Stimulated activated CD8-positive, alpha-beta memory T cell treated with anti-CD3 and anti-CD28 coated beads, Interleukin-12 subunit alpha, Interleukin-12 subunit beta, amount 100 ng/mL, for 1 hour (primary cell): ENCODE measurements at regions not wholly inside any gene's neighbourhood (a gene's known extent, or its start where the extent isn't known, plus 50 kb on each side); places are given as distances from the start of the nearest gene placed in this dataset.
"Not testable (repeated sequence)": the region's sequence is repeated elsewhere in the genome, so short reads cannot be mapped to it uniquely, and the experiment has no call there.

Source experiments
- DNase-seq: peaks from one replicate; pipeline ENCODE4 v3.0.0-alpha.2; 2020; ENCODE audit warnings: low read depth

DNA sequence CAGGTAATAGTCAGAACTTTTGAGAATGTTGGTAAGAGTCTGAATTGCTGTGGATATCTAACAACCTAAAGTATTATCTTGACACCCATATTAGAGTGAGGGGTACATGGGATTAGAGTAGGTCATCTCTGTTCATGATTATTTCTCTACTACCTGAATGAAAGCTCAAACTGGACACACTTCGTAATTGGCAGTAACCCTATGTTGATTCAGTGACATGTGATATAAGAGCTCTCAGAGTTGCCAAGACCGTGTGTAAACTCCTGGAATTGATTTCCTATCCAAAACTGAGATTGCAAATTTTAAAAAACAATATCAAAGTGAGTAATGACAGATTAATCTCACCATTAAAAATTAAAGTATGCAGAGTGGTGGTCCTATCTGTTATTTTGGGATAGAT, 214.8 kb upstream of the ARHGEF26 start:
- no peak for DNase-seq

DNA sequence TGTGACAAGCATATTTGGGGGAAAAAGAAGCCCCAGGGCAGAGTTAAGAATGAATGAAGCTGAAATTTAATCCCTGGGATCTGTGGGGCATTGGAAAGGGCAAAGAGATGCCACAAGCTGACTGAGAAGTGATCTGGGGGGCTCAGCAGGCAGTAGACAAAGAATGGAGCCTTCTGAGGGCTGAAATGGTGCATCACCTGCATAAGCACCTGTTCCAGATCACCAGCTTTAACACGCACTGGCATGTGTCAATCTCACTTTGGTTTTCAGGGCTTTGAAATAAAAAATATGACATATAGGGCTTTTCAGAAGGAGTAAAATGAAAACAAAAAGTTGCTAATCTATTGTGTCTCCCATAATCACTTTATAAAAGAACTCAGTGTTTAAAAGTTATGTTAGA, 210.8 kb upstream of the ARHGEF26 start:
- DNase-seq, result no peak

DNA sequence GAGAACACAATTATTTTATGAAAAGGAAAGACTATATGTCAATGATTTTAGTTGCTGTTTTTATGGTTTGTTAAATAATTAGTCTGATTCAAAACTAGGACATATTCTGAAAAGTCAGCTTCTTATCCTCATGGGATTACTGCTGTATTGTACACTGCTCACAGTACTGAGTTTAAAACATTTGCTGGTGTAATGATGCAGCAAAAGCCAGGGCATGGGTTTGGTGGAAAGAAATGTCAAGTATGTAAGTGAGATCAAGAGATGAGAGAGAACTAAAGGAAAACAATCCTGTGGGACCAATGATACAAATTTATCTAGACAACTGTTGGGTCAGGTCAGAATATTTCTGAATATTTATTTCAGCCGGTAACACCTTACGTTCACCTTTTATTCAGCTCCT, 210.1 kb upstream of the ARHGEF26 start:
- no peak for DNase-seq

DNA sequence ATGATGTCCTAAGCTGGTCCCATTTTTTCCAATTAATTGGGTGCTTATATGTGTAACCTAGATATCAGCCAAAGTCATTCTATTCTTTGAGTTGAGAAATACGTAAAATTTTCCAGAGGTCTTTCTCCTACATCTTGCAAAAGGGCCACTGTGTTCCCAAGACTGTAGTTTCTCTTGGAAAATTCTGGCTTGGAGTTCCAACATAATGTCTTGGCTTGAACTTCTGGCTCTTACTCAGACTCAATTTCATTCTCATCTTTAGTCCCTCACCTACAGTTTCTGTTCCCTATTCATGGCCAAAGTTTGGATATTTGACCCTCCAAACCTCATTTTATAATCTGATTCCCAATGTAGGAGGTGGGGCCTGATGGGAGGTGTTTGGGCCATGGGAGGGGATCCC, 201.4 kb upstream of the ARHGEF26 start:
- DNase-seq, result no peak

DNA sequence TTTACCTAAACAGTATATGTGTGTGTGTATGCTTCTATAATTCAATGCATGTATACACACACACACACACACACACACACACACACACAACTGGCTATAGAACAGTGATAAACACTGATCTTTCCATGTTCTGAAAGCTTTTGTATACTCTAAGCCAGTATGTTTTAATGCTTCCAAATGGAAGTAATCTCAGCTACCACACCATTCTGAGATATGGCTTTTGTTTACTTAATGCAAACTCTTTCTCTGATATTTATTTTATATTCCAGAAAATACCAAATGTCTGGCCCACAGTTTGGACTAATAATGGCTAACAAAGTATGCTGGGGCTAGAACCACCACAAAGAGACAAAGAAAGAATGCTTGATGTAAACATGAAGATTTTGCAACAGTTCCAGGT, 199.4 kb upstream of the ARHGEF26 start:
- DNase-seq, result no peak

DNA sequence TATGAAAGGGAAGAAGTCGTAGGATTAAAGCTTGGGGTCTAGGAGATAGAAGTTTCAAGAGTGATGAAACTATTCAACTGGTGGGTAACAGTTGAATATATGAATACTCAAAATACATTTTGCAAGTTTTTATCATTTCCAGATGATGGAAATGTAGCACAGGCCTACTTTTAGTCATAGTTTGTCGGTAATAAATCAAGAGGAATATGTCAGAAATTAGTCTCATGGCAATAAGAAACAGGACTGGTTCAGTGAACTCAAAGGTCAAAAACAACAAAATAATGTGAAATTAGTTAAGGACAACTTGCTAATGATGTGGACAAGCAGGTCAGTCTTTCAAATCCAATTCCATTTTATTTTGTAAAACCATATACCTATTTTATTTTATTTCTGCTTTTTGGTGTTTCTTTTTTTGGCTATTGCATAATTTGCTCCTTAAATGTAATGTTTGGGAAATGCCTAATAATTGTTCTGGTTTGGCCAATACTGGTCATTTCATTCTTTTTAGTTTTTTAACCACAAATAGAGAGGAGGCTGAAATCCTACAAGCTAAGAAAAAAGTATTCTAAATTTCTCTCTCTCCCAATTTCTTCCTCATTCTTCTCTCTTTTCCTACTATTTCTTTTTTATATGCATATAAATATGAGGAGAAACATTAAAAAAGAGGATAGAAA, 195.2 kb upstream of the ARHGEF26 start:
- no peak for DNase-seq

DNA sequence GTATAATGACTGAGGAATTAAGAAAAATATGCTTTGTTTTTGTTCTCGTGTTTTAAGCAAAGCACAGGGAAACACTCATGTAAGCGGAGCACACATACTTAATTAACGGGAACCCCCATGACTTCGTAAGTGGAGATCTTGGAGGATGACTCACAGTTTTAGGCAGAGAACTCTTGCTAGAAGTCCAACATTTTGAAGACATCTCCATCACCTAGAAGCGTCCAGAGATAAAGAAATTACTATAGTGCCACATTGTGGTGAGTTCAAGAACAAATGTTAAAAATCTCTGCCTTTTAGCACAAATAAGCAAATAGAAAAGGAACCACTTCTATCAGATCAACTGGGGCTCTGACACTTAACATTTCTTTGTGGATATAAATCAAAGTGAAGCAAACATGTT, 194.1 kb upstream of the ARHGEF26 start:
- DNase-seq, result no peak

DNA sequence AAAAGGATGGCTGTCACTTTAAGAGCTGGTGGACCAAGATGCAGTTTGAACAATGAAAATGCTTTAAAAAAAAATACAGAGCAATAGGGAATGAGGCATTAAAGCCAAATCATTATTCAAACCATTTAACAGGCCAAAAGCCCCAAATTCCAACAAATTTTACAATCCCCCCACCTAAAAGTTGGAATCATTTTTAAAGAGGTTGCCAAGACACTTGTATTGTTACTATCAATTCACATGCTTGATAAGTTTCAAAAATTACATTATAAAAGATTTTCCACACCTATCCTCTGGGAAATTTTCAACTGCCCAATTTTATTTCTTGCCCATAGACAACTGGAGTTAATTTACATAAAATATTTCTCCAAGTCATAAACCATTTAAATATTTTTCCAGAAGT, 192.3 kb upstream of the ARHGEF26 start:
- DNase-seq, result no peak

DNA sequence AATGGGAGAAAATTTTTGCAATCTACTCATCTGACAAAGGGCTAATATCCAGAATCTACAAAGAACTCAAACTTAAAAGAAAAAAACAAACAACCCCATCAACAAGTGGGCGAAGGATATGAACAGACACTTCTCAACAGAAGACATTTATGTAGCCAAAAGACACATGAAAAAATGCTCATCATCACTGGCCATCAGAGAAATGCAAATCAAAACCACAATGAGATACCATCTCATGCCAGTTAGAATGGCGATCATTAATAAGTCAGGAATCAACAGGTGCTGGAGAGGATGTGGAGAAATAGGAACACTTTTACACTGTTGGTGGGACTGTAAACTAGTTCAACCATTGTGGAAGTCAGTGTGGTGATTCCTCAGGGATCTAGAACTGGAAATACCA, 187.7 kb upstream of the ARHGEF26 start:
- DNase-seq, result not testable (repeated sequence)

DNA sequence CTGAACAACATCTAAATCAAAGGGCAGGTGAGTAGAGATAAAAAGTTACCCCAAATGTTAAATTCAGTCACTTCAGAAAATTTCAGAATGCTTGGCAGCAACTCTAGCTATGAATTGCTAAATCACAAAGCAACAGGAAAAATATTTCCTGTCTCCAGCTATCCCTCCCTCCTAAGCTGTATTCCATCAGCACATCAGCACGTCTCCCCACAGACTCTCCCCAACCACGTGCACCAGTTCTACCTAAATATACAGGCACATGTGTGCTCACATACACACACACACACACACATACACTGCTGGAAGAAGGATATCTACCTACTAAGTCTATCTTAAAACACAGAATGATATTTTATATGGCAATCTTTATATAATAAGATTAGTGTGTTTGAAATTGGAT, 177.1 kb upstream of the ARHGEF26 start:
- DNase-seq, result no peak

DNA sequence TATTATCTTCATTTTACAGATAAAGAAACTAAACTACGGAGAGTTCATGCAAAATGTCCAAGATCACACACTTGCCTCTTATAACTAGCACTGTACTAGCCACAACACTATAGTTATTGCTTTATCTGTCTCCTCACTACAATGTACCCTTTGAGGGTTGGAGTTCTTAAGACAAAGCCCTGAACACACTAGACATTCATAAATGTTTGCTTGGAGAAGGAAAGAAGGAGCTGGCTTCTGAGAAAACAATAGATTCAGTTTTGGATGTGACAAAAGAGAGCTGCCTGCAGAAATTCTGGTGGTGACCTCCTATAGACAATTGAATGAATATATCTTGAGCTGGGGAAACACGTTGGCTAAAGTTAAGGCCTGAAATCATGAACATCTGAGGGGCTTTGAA, 169.9 kb upstream of the ARHGEF26 start:
- no peak for DNase-seq

DNA sequence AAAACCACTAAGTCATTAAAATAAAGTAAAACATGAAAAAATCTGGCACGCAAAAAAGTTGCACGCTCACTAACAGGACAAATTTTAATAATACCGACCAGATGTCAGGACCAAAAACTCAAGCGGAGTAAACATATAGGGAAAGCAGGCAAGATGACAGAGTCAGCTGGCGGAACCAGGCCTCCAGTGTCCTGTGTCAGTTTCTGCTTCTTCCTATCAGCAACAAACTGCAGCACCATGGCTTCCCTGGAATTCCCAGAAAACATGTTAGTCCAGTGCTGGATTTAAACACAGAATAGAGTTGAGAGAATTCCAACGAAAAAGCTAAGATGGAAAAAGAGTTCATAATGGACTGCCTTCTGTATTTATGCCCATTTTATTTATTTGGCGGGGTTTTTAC, 169.1 kb upstream of the ARHGEF26 start:
- DNase-seq, result no peak

DNA sequence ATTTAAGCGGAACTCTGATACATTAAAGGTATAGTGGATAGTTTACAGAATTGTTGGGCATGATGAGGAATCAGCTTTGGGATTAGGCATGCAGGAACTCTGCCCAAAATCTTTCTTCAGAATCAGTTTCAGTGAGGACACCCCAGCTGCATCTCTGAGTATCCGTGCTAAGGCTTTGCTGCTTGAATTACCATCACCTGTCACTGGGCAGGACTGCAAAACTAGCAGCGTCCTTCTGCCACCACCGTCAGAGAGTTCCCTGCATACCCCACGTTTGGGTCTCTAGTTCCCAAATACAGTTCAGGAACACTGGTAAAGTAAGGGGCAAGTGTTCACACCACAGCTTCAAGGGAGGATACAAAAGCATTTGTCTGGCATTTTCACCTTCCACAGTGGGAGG, 164.6 kb upstream of the ARHGEF26 start:
- DNase-seq, result no peak

DNA sequence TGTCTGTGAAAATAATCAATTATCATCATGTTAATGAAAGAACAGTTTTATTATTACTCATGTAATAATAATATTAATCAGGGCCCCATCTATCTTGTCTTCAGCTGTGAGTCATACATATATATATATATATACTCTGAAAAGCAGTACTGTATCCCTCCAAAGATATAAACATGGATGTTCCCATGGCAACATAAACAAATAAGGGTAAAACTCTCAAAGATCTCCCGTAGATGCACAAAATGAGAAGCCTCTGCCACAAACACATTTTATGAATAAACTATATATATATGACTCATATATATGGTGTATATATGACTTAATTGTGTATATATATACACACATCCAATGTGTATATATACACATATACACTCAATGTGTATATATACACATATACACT, 163.8 kb upstream of the ARHGEF26 start:
- DNase-seq, result no peak

DNA sequence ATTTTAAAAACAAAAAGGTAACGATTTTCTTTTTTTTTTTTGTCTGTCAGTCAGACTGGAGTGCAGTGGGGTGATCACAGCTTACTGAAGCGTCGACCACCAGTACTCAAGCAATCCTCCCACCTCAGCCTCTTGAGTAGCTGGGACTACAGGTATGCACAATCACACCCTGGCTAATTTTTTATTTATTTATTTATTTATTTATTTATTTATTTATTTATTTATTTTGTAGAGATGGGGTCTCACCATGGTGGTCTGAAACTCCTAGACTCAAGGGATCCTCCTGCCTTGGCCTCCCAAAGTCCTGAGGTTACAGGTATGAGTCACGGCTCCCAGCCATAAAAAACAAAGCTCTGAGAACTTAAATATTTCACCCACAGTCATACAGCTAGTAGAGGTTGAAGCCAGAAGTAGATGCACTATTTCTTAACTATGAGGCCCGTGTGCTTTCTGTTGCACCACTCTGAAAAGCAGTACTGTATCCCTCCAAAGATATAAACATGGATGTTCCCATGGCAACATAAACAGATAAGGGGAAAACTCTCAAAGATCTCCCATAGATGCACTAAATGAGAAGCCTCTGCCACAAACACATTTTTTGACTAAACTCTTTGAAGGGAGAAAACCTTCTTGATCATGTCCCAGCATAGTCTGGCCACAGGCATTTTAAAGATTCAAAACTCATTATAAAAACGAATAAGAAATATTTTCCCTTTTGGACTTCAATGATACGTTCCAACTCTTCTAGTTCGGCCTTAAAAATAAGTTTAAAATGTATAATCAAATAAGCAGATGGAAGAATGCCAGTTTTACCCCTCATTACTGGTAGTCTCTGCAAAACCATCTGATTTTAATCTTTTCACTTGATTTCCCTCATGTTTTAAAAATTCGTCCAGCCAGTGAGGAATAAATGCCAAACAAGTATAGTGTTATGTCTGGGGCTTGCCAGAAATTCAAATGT, 162.3 kb upstream of the ARHGEF26 start:
- no peak for DNase-seq

DNA sequence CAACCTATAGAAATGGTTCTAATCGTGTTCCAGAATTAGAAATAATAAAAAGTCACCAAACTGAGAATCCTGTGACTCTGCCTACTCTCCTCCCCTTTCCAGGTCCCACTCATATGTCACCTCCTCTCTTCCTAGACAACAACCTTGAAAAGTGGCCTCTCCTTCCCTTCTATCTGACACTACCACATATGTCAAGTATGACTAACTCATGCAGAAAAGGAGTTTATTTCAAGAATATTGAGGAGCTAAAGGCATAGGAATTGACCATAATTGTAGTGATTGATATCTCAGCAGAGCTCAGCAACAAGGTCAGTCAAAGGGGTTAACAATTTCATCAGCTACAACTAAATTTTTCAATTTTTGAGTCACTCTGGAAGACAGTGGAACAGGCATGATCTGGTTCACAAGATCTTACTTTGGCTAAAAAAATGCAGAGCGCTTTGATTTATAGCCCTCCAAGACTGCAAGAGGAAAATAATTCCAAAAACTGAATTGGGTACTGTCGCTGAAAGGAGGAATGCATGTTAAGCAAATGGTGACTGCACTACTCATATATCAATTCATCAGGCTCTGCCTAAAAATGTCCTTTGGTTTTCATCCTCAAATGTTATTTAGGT, 160.6 kb upstream of the ARHGEF26 start:
- no peak for DNase-seq

DNA sequence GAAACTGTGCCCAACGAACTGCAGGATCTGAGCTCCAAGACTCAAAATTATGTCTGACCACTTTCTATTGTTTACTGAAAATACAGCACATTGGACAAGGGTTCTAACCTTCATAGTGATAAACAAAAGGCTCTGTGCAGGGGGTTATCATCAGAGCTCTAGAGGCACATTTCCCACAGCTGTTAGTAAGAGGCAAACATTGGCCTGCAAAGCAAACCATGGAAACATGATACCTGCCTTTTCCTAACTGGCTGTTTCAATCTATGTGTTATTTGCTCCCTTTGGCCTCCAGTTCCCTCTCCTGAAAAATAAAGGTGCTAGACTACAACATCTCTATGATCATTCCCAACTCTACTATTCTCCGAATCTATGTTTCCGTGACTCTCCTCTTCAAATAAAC, 159.7 kb upstream of the ARHGEF26 start:
- DNase-seq, result no peak

DNA sequence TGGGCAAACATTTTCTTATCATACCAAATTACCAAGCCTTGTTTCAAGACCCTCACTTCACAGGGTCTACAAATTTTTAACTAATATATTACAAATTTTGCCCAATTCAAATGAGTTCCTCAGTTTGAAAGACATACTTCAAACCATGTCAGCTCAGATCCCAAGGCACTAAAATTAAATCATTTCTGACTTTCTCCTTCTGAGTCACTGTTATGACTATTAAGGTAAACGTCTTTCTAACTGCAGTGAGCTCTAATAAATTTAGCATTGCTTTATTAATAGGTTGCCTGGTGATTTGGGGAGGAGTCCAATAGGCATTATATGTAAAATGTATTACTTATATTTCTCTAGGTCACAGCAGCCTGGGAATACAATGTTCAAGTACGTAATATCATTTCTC, 158.2 kb upstream of the ARHGEF26 start:
- no peak for DNase-seq

DNA sequence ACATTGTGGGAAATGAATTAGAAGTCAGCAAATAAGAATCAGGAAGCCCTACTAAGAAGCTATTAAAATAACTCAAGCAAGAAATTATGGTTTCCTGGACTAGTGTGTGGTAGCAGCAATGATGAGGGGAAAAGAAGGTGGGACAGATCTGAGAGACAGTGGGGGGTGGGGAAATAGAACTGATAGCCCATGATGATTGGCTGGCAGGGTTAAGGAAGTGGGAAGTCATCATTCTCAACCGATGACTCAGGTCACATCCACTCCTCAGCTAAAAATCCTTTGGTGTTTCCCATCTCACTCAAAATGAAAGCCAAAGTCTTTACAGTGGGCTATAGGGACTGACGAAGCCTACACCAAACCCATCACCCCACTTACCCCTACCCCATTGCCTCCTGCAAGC, 153.9 kb upstream of the ARHGEF26 start:
- no peak for DNase-seq

DNA sequence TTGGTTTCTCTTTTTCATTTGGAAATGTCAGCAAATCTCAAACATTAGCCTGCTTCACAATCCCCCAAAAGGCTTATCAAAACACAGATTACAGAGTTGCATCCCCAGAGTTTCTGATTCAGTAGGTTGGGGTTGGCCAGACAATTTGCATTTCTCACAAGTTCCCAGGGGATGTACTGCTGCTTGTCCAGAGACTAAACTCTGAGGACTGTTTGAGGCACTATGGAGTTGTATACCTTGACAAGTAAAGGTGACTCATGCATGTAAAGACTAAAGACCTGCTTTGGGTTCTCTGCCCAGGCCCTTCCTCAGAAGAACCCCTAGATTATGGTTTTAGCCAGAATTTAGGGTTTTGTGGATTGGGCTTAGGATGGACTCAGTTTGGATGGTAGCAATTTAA, 151.1 kb upstream of the ARHGEF26 start:
- DNase-seq, result no peak

DNA sequence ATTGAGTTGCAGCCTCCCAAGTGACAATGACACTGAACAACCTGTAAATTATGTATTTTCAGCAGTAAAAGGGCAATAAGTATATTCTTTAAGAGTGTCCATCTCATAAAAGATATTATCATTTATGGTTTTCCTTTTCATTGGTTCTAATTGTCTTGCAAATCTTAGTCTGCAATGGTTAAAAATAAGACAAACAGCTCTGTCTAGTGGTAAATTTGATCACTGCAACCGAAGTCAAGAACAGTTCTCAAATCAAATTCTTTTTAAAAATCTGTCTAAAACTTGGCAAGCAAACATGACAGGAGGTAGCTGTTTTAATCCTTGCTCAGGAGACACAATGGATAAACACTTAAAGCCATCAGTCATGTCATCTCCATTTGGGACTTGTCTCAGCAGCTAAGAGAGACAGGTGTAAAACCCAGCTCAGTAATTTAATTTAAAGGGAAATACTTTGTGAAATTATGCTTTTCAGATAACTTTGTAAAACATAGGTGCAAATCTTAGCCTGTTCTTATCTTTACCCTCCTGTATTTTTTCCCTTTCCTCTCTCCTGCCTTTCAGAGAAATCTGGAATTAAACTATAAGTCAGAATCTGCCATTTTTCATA, 150.3 kb upstream of the ARHGEF26 start:
- no peak for DNase-seq

DNA sequence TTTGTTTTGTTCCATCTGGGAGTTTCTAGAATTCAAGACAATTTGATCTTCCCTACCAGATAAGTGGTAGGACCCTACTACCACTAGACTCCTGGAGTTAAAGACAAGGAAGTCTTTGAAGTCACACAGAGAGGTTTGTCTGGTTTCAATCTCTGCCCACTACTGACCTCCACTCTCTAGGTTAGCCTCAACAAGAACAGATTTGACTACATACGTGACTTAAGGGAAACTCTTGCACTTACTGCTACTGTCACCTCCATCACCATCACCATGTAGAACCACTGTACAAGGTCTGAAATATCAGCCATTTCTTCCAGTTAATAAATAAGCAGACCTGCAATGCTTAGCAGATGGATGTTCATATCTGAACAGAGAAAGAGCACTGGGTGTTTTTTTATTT, 148.3 kb upstream of the ARHGEF26 start:
- DNase-seq, result no peak
